GM12878 (cell line): ENCODE measurements at regions not wholly inside any gene's neighbourhood (a gene's known extent, or its start where the extent isn't known, plus 50 kb on each side); places are given as distances from the start of the nearest gene placed in this dataset.

Source experiments
- ATAC-seq: fragments of 200-7000 bp; cut with Tn5 transposase; 3 replicates; pipeline ENCODE4 v1.9.1; 2020; ENCODE audit warnings: mild to moderate bottlenecking, moderate library complexity
- BruUV-seq: library from RNA; stranded (reverse); fragments of 400-500 nt; replicated peaks from 2 replicates; lab custom pipeline; 2021; lab: Mats Ljungman, UMichigan
- CTCF ChIA-PET: fragments of 300-600 bp; sonication (Branson Sonifier 250); formaldehyde crosslinking; extraction: SDS; loops from one replicate; lab custom pipeline; 2021; ENCODE audit warnings: inconsistent platforms; lab: Yijun Ruan, JAX
- POLR2A ChIA-PET: fragments of 350-600 bp; formaldehyde crosslinking; extraction: SDS; loops from one replicate; lab custom pipeline; 2021; ENCODE audit warnings: inconsistent platforms; lab: Charles Lee
- RAD21 ChIA-PET: fragments of 300-600 bp; sonication (Branson Sonifier 250); formaldehyde crosslinking; loops from one replicate; lab custom pipeline; 2023; ENCODE audit warnings: antibody characterized with exemption; ENCODE audit not compliant: unreplicated experiment; lab: Charles Lee
- SMC1A ChIA-PET: fragments of 300-600 bp; sonication (Branson Sonifier 250); formaldehyde crosslinking; loops from one replicate; lab custom pipeline; 2023; ENCODE audit not compliant: unreplicated experiment, uncharacterized antibody; lab: Charles Lee
- DNase-seq: peaks from one replicate; pipeline ENCODE4 v3.0.0-alpha.2; 2011; ENCODE audit warnings: low read depth, low spot score
- FAIRE-seq: peaks from 3 replicates; lab custom pipeline; 2011; peaks lifted over from hg19 to GRCh38; lab: Jason Lieb, UNC
- H2AFZ ChIP-seq: 2 replicates; pipeline ENCODE4 v1.6.0; 2011; ENCODE audit warnings: low read depth, low read length, control low read depth; ENCODE audit not compliant: control insufficient read depth
- H3K27ac ChIP-seq: 2 replicates; pipeline ENCODE4 v1.5.1; 2011; ENCODE audit warnings: control low read depth; ENCODE audit not compliant: control insufficient read depth, insufficient read depth
- H3K27me3 ChIP-seq, 2 experiments: replicated peaks in 1 of 2; 2 replicates each; pipeline versions ENCODE4 v1.6.0 to v1.6.1; 2011; ENCODE audit warnings: low read length in 1 of 2; ENCODE audit not compliant: control insufficient read depth in 2 of 2, insufficient read depth in 2 of 2
- H3K36me3 ChIP-seq, 2 experiments: 2 replicates each; pipeline ENCODE4 v1.5.1; 2011; ENCODE audit warnings: low read length in 1 of 2; ENCODE audit not compliant: control insufficient read depth in 2 of 2, insufficient read depth in 2 of 2
- H3K4me1 ChIP-seq: 2 replicates; pipeline ENCODE4 v1.6.1; 2011; ENCODE audit warnings: mild to moderate bottlenecking, low read length, moderate library complexity, mixed read lengths; ENCODE audit not compliant: control insufficient read depth, insufficient read depth
- H3K4me2 ChIP-seq: 2 replicates; pipeline ENCODE4 v1.6.0; 2011; ENCODE audit warnings: control low read depth; ENCODE audit not compliant: control insufficient read depth, insufficient read depth
- H3K4me3 ChIP-seq: fragments of 200-600 bp; sonication (generic); 2 replicates; pipeline ENCODE4 v1.5.1; 2016
- H3K79me2 ChIP-seq: 2 replicates; pipeline ENCODE4 v1.6.0; 2011; ENCODE audit warnings: low read length; ENCODE audit not compliant: control insufficient read depth, insufficient read depth
- H3K9ac ChIP-seq: 2 replicates; pipeline ENCODE4 v1.8.0; 2011; ENCODE audit warnings: low read length, control low read depth, mixed read lengths; ENCODE audit not compliant: control insufficient read depth, insufficient read depth
- H3K9me3 ChIP-seq: replicated peaks from 3 replicates; pipeline ENCODE4 v1.5.1; 2011; ENCODE audit warnings: mild to moderate bottlenecking, low read length; ENCODE audit not compliant: control insufficient read depth, insufficient read depth
- H4K20me1 ChIP-seq: 2 replicates; pipeline ENCODE4 v1.6.0; 2011; ENCODE audit not compliant: control insufficient read depth, insufficient read depth
- CUX1 ChIP-seq: IDR thresholded peaks from 2 replicates; pipeline ENCODE4 v1.6.1; 2012; ENCODE audit warnings: improper control_type of control experiment, low read depth, low read length; ENCODE audit not compliant: insufficient replicate concordance
- STAT3 ChIP-seq: IDR thresholded peaks from 2 replicates; pipeline ENCODE4 v1.6.1; 2011; ENCODE audit warnings: low read depth, low read length, improper control_type of control experiment
- SUZ12 ChIP-seq: fragments of 200-600 bp; sonication (generic); IDR thresholded peaks from one replicate; pipeline ENCODE4 v1.6.1; 2018; ENCODE audit warnings: antibody characterized with exemption, mild to moderate bottlenecking; ENCODE audit not compliant: unreplicated experiment
- WGBS: methylation state at CpG from one replicate; pipeline ENCODE4 v1.1.6; 2016; ENCODE audit warnings: low lambda C conversion rate; ENCODE audit not compliant: insufficient replicate concordance, insufficient coverage; ENCODE audit errors: missing lambda C conversion rate; 5-methylcytosine and 5-hydroxymethylcytosine counted together
- in situ Hi-C: fragments of 300-500 bp; cut with MboI; formaldehyde crosslinking; loops from 9 replicates; pipeline ENCODE4 v1.14.3; 2018; ENCODE audit warnings: mixed read lengths
- intact Hi-C: fragments of 100-400 bp; cut with micrococcal nuclease; formaldehyde crosslinking; loops from one replicate; pipeline ENCODE4 v1.14.2; 2022; ENCODE audit not compliant: unreplicated experiment

DNA sequence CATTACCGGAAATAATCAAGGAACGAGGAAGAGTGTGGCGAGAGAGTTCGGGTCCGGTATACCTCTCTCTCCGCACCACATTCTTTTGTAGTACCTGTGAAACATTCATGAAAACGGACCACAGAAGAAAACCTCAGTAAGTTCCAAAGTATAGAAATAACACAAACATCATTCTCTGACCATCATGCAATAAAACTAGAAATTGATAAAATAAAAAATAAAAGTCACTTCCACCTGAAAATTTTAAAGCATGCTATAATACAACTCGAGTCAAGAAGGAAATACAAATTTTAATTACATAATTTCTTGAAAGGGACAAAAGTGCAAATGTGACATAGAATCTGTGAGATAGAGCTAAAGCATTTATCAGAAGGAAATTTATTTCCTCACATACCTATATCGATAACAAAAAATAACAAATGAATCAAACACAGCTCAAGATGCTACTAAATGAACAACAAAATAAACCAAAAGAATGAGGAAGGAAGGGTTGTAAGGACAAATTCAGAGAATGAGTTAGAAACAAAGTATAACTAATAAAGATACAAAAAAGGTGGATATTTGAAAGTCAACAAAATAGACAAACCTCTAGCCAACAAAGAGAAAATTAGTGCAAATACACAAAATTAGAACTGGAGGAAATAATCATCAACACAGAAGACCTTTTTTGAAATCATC, 84.2 kb downstream of the TRIM27 start:
- CTCF ChIA-PET = interaction anchor here (0.6 to 5.5 kb wide), 11 partner anchors 25 to 175 kb away, joined by 3 to 89 read pairs (median 5); no protein-coding TSS in a partner anchor
- no peaks in the 10 kb centered on the region for H4K20me1 ChIP-seq
- no peak for ATAC-seq
- WGBS = 10% methylated on average over 9 of the region's 9 CpGs
- no peaks in the 10 kb centered on the region for H3K4me1 ChIP-seq
- H3K4me3 ChIP-seq = peak overlapping the region; percentile 70
- no peaks in the 10 kb centered on the region for H3K36me3 ChIP-seq
- H3K9ac ChIP-seq = no peak overlapping the region
- TF ChIP-seq CUX1 (no peak), STAT3 (no peak), SUZ12 (no peak)
- TF ChIP-seq, all 136 proteins: peak for 0
- intact Hi-C loops (loop anchor here (1.0 to 10.0 kb wide), 3 partner anchors 24 to 745 kb away; partner anchors contain the start of gene OR2H2), in situ Hi-C loops (loop anchor here (5.0 to 10.0 kb wide), 3 partner anchors 65 to 178 kb away; no protein-coding TSS in a partner anchor)
- ChIA-PET SMC1A (interaction anchor here (0.8 to 3.3 kb wide), 3 partner anchors 9 to 141 kb away, joined by 3 to 17 read pairs (median 4); no protein-coding TSS in a partner anchor), POLR2A (no interaction called here), RAD21 (interaction anchor here (1.6 kb wide), 1 partner anchor 177 kb away, joined by 4 read pairs; no protein-coding TSS in a partner anchor)
- no peaks in the 10 kb centered on the region for H3K79me2 ChIP-seq
- H2AFZ ChIP-seq = peak overlapping the region; percentile 93; the same call in 1 of the 2 replicates
- FAIRE-seq = no peak
- peaks cover 0 to 2% of the 10 kb centered on the region in 2 experiments; a peak in 1 of 4 replicates for H3K27me3 ChIP-seq
- DNase-seq = no peak
- H3K27ac ChIP-seq = no peak overlapping the region
- peak overlapping the region; percentile 97 for H3K4me2 ChIP-seq
- no peaks in the 10 kb centered on the region for H3K9me3 ChIP-seq
- BruUV-seq = no TSS peak
